ENCODE measurements at regions not wholly inside any gene's neighbourhood (a gene's known extent, or its start where the extent isn't known, plus 50 kb on each side); places are given as distances from the start of the nearest gene placed in this dataset.

GRCh38 chr1:17878837-17879236, 123.7 kb downstream of the ACTL8 start:
- Histone ChIP-seq H3K4me3 (ENCODE audit: low read depth, low read length) (no peak overlapping the region), H3K27ac (ENCODE audit: extremely low read depth, low read depth, low read length) (no peak overlapping the region), H3K4me1 (ENCODE audit: control insufficient read depth, insufficient read depth, low read length) (no peaks in the 10 kb centered on the region), H3K36me3 (ENCODE audit: control insufficient read depth in 2 of 2, insufficient read depth in 1 of 2, low read length in 2 of 2) (no peaks in the 10 kb centered on the region), H3K9me3 (ENCODE audit: control insufficient read depth, insufficient read depth, low read depth, low read length) (no peaks in the 10 kb centered on the region)
- no peak for TF ChIP-seq ZFP69B (tag by site-specific recombination; IDR thresholded peaks at IDR 0.05)
- ChIA-PET CTCF (no interaction called here), POLR2A (no interaction called here)

DNA sequence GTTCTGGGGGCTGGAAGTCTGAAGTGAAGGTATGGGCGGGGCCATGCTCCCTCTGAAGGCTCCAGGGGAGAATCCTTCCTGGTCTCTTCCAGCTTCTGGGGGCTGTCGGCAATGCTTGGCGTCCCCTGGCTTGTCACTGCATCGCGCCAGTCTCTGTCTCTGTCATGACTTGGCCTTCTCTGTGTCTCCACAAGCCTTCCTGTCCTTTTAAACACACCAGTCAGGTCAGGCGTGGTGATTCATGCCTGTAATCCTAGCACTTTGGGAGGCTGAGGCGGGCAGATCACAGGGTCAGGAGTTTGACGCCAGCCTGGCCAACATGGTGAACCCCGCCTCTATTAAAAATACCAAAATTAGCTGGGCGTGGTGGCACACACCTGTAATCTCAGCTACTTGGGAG, 125.3 kb downstream of the ACTL8 start:
- Histone ChIP-seq H3K27ac (ENCODE audit: extremely low read depth, low read depth, low read length) (no peak overlapping the region), H3K36me3 (ENCODE audit: control insufficient read depth in 2 of 2, insufficient read depth in 1 of 2, low read length in 2 of 2) (no peaks in the 10 kb centered on the region), H3K9me3 (ENCODE audit: control insufficient read depth, insufficient read depth, low read depth, low read length) (no peaks in the 10 kb centered on the region), H3K4me3 (ENCODE audit: low read depth, low read length) (no peak overlapping the region), H3K4me1 (ENCODE audit: control insufficient read depth, insufficient read depth, low read length) (no peaks in the 10 kb centered on the region)
- POLR2A ChIA-PET: no interaction called here
- CTCF ChIA-PET: no interaction called here
- TF ChIP-seq ZNF155 (tag by site-specific recombination; IDR thresholded peaks at IDR 0.05) (no peak), ZNF580 (tag by site-specific recombination; IDR thresholded peaks at IDR 0.05) (no peak), ZNF426 (tag by site-specific recombination; IDR thresholded peaks at IDR 0.05) (no peak), ZBTB48 (tag by site-specific recombination; IDR thresholded peaks at IDR 0.05) (no peak), KLF16 (tag by site-specific recombination; IDR thresholded peaks at IDR 0.05) (no peak)
- TF ChIP-seq, protein P1, sequence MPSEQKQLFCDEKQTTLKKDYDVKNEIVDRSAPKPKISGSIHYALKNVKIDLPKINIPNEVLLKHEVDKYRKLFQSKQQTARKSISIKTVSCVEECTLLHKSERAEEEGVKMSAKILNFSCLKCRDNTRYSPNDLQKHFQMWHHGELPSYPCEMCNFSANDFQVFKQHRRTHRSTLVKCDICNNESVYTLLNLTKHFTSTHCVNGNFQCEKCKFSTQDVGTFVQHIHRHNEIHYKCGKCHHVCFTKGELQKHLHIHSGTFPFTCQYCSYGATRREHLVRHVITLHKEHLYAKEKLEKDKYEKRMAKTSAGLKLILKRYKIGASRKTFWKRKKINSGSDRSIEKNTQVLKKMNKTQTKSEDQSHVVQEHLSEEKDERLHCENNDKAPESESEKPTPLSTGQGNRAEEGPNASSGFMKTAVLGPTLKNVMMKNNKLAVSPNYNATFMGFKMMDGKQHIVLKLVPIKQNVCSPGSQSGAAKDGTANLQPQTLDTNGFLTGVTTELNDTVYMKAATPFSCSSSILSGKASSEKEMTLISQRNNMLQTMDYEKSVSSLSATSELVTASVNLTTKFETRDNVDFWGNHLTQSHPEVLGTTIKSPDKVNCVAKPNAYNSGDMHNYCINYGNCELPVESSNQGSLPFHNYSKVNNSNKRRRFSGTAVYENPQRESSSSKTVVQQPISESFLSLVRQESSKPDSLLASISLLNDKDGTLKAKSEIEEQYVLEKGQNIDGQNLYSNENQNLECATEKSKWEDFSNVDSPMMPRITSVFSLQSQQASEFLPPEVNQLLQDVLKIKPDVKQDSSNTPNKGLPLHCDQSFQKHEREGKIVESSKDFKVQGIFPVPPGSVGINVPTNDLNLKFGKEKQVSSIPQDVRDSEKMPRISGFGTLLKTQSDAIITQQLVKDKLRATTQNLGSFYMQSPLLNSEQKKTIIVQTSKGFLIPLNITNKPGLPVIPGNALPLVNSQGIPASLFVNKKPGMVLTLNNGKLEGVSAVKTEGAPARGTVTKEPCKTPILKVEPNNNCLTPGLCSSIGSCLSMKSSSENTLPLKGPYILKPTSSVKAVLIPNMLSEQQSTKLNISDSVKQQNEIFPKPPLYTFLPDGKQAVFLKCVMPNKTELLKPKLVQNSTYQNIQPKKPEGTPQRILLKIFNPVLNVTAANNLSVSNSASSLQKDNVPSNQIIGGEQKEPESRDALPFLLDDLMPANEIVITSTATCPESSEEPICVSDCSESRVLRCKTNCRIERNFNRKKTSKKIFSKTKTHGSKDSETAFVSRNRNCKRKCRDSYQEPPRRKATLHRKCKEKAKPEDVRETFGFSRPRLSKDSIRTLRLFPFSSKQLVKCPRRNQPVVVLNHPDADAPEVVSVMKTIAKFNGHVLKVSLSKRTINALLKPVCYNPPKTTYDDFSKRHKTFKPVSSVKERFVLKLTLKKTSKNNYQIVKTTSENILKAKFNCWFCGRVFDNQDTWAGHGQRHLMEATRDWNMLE (tag by site-specific recombination; conservative IDR thresholded peaks at IDR 0.05; ENCODE audit: low read depth): no peak
- TF ChIP-seq, protein P2, sequence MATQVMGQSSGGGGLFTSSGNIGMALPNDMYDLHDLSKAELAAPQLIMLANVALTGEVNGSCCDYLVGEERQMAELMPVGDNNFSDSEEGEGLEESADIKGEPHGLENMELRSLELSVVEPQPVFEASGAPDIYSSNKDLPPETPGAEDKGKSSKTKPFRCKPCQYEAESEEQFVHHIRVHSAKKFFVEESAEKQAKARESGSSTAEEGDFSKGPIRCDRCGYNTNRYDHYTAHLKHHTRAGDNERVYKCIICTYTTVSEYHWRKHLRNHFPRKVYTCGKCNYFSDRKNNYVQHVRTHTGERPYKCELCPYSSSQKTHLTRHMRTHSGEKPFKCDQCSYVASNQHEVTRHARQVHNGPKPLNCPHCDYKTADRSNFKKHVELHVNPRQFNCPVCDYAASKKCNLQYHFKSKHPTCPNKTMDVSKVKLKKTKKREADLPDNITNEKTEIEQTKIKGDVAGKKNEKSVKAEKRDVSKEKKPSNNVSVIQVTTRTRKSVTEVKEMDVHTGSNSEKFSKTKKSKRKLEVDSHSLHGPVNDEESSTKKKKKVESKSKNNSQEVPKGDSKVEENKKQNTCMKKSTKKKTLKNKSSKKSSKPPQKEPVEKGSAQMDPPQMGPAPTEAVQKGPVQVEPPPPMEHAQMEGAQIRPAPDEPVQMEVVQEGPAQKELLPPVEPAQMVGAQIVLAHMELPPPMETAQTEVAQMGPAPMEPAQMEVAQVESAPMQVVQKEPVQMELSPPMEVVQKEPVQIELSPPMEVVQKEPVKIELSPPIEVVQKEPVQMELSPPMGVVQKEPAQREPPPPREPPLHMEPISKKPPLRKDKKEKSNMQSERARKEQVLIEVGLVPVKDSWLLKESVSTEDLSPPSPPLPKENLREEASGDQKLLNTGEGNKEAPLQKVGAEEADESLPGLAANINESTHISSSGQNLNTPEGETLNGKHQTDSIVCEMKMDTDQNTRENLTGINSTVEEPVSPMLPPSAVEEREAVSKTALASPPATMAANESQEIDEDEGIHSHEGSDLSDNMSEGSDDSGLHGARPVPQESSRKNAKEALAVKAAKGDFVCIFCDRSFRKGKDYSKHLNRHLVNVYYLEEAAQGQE (tag by site-specific recombination; IDR thresholded peaks at IDR 0.05): no peak

GRCh38 chr1:17881761-17882160, 126.6 kb downstream of the ACTL8 start:
- Histone ChIP-seq H3K4me1 (ENCODE audit: control insufficient read depth, insufficient read depth, low read length) (no peaks in the 10 kb centered on the region), H3K27ac (ENCODE audit: extremely low read depth, low read depth, low read length) (no peak overlapping the region), H3K36me3 (ENCODE audit: control insufficient read depth in 2 of 2, insufficient read depth in 1 of 2, low read length in 2 of 2) (no peaks in the 10 kb centered on the region), H3K9me3 (ENCODE audit: control insufficient read depth, insufficient read depth, low read depth, low read length) (no peaks in the 10 kb centered on the region), H3K4me3 (ENCODE audit: low read depth, low read length) (no peak overlapping the region)
- ChIA-PET CTCF (no interaction called here), POLR2A (no interaction called here)
- TF ChIP-seq ZNF324 (tag by site-specific recombination; IDR thresholded peaks at IDR 0.05) (no peak), HIC1 (tag by site-specific recombination; IDR thresholded peaks at IDR 0.05) (no peak), ZFP69B (tag by site-specific recombination; IDR thresholded peaks at IDR 0.05) (no peak)
